HuH-7.5 (cell line): ENCODE measurements at regions not wholly inside any gene's neighbourhood (a gene's known extent, or its start where the extent isn't known, plus 50 kb on each side); places are given as distances from the start of the nearest gene placed in this dataset.

ENCODE experiments used
- DNase-seq: peaks from one replicate; pipeline ENCODE4 v3.0.0; 2011; ENCODE audit warnings: low spot score

- DNase-seq = no peak
Observed at GRCh38 chr13:40302351-40302750, 364.1 kb downstream of the FOXO1 start.

GRCh38 chr13:40304391-40304790 lies 362.1 kb downstream of the FOXO1 start:
- no peak for DNase-seq

- DNase-seq = no peak
Observed at GRCh38 chr13:40306817-40307216, 359.6 kb downstream of the FOXO1 start.

GRCh38 chr13:40309881-40310280 lies 356.6 kb downstream of the FOXO1 start:
- no peak for DNase-seq

GRCh38 chr13:40311356-40312101 lies 354.9 kb downstream of the FOXO1 start:
- DNase-seq = no peak

GRCh38 chr13:40313269-40314200 lies 352.9 kb downstream of the FOXO1 start:
- DNase-seq = no peak

- DNase-seq = no peak
Observed at GRCh38 chr13:40315416-40316064, 350.9 kb downstream of the FOXO1 start.

- DNase-seq = no peak
Observed at GRCh38 chr13:40316301-40316700, 350.1 kb downstream of the FOXO1 start.

GRCh38 chr13:40317980-40318327 lies 348.5 kb downstream of the FOXO1 start:
- DNase-seq = no peak

- DNase-seq = no peak
Observed at GRCh38 chr13:40318366-40318765, 348.1 kb downstream of the FOXO1 start.

GRCh38 chr13:40319699-40320579 lies 346.5 kb downstream of the FOXO1 start:
- DNase-seq = no peak

GRCh38 chr13:40328091-40328490 lies 338.4 kb downstream of the FOXO1 start:
- DNase-seq = no peak

GRCh38 chr13:40329781-40330485 lies 336.5 kb downstream of the FOXO1 start:
- no peak for DNase-seq

- DNase-seq = no peak
Observed at GRCh38 chr13:40330950-40331349, 335.5 kb downstream of the FOXO1 start.

GRCh38 chr13:40331802-40332201 lies 334.6 kb downstream of the FOXO1 start:
- DNase-seq = no peak

- DNase-seq = no peak
Observed at GRCh38 chr13:40333226-40333625, 333.2 kb downstream of the FOXO1 start.

- DNase-seq = no peak
Observed at GRCh38 chr13:40334031-40334430, 332.4 kb downstream of the FOXO1 start.

GRCh38 chr13:40334616-40335015 lies 331.8 kb downstream of the FOXO1 start:
- no peak for DNase-seq

- DNase-seq = peak; percentile 25
Observed at GRCh38 chr13:40336228-40337221, 329.9 kb downstream of the FOXO1 start.

- DNase-seq = no peak
Observed at GRCh38 chr13:40337651-40338050, 328.8 kb downstream of the FOXO1 start.
